GM21723 (cell line): ENCODE measurements at regions not wholly inside any gene's neighbourhood (a gene's known extent, or its start where the extent isn't known, plus 50 kb on each side); places are given as distances from the start of the nearest gene placed in this dataset.

ENCODE experiments used
- ATAC-seq: cut with Tn5 transposase; IDR thresholded peaks from one replicate; pipeline ENCODE4 v1.9.1; 2021; ENCODE audit warnings: mild to moderate bottlenecking, moderate library complexity; ENCODE audit not compliant: unreplicated experiment

DNA sequence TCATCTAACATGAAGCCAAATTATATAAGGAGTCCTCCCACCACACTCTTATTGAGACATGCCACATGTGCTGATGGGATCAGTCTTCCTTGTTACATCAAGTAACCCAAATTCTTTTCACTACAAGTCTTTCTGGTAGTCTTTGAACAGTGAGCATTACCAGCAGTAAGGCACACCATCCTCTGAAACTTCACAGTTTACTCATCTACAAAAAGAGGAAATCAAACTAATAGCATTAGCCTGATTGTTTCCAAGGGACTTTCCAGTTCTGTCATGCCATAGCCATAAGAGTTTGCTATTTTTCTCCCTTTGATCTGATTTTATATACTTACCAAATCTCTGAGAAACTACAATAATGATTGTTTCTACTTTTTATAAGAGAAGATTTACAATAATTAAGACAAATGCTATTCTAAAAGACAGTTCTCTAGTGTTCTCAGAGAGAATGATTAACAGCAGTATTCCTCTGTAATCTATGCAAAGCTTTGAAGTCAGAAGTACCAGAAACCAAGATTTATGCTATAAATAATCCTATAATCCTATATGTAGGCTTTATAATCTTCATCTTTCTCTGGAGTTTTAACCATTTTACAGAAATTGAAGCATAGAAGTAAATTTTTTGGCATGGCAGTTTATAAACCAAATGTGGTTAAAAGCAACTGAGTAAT, 166.2 kb upstream of the ACO1 start:
- peak; percentile 98 for ATAC-seq

DNA sequence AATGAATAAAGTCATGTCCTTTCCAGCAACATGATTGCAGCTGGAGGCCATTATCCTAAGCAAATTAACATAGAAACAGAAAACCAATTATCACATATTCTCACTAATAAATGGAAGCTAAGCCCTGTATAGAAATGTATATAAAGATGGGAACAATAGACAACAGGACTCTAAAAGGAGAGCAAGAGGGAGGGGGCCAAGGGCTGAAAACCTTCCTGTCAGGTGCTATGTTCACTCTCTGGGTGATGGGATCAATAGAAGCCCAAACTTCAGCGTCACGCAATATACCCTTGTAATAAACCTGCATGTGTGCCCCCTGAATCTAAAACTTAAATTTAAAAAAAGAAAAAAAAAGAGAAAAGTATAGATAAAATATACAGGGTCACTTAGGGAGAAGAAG, 163.7 kb upstream of the ACO1 start:
- ATAC-seq: no peak

DNA sequence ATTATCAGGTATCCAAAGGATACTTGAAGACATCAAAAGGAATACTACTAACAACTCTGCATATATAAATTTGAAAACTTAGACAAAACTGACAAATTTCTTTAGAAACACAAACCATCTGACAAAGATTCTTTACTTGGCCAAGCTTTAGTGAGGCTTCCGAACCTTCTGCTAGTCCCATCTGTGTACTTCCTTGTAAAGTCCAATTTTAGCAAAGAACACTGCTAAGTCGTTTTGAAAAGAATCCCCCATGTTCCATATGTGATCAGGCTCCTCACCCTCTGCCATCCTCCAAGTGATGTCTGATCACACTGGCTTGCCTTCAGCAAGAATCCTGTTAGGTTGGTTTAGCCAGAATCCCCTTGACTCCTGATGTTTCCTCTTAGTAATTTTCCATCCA, 150.0 kb upstream of the ACO1 start:
- no peak for ATAC-seq

DNA sequence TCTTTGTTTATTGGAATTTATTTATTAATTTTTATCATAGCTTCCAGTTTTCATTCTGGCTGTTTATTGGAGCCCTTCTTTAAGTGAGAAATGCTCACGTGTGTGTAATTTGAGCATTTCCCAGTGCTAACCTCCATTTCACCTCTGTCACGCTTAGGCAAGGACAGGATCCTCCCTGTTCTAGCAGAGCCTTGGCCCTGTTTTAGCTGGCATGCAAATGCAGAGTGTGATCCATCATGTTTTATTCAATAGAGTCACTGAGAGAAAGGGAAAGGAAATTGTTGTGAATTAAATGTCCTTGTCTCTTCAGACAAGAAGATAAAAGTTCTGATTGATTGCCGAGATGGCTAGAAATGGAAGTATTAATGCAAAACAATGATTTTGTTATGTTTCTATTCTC, 137.3 kb upstream of the ACO1 start:
- ATAC-seq: no peak

DNA sequence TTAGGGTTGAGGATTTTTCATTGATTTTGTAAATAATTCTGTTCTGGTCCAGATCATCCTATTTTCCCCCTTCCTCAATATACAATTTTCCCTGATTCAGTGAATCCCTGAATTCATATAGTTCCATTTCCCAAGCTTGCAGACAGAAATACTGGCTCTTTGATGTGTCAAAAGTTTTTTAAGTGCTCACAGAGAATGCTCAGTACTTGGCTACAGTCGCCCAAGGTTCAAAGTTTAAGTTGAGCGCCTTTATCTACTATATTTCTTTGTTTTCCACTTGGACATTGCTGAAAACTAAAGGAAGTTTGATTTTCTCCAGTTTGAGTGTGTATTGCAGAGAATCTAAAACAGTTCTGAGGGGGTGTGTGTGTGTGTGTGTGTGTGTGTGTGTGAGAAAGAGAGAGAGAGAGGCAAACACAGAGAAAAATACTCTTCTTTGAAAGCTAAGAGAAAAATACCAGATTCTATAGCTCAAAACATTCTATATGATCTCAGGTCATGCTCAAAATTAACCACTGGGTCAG, 136.2 kb upstream of the ACO1 start:
- no peak for ATAC-seq

DNA sequence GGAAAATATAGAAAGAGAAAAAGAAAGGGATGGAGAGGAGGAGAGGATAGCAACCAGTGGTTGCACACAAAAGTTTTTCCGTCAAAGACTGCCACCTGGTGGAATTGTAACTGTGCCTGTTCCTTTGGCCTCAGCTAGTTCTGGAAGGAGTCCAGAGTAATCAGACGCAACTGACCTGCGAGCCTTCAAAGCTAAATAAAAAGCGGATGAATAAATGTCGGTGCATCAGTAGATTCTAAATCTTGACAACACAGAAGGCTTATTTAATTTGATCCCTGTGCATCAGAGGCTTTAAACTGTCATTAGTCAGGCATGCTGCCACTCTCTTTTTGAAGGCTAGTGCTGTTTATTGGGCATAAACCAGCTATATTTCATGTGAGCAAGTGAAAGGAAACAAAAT, 132.9 kb upstream of the ACO1 start:
- peak; percentile 85 for ATAC-seq

DNA sequence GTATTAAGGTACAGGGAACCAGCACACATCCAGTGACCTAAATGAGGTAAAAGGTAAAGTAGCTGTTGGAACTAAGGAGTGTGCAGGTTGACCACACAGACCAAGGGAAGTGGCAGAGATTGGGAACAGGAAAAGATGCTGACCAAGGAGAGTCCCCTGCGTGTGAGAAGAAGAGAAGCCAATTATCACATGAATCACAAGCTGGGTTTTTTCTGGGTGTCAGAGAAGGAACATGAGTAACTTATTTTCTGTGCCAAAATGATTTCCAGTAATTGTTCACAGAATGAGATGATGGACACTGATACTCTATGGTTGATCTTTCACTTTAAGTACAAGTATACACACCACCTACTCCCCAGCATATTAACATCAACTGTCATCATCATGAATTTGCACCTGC, 130.7 kb upstream of the ACO1 start:
- ATAC-seq: no peak

DNA sequence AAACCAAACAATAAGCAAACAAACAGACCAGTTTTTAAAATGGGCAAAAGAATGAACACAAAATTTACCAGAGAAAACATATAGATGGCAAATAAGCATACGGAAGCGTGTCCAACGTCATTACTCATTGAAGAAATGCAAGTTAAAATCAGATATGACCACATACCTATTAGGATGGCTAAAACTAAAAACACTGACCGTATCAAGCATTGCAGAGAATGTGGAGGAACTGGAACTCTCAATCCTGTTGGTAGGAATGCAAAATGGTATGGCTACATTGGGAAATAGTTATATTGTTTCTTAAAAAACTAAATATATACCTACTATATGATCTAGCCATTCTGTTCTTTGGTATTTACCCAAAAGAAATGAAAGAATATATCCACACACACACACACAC, 129.4 kb upstream of the ACO1 start:
- no peak for ATAC-seq

DNA sequence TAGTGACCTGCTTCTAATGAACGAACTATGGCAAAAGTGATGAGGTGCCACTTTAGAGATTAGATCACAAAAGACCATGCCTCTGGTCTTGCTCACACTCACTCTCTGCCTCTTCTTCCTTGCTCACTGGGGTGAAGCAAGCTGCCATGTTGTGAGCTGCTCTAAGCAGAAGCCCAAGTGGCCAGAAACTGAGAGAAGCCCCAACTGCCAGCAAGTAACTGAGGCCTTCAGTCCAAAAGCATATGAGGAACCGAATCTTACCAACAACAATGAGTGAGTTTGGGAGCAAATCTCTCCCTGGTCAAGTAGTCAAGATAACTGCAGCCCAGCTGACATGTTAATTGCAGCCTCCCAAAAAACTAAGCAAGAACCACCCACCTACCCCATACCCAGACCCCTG, 126.0 kb upstream of the ACO1 start:
- no peak for ATAC-seq

DNA sequence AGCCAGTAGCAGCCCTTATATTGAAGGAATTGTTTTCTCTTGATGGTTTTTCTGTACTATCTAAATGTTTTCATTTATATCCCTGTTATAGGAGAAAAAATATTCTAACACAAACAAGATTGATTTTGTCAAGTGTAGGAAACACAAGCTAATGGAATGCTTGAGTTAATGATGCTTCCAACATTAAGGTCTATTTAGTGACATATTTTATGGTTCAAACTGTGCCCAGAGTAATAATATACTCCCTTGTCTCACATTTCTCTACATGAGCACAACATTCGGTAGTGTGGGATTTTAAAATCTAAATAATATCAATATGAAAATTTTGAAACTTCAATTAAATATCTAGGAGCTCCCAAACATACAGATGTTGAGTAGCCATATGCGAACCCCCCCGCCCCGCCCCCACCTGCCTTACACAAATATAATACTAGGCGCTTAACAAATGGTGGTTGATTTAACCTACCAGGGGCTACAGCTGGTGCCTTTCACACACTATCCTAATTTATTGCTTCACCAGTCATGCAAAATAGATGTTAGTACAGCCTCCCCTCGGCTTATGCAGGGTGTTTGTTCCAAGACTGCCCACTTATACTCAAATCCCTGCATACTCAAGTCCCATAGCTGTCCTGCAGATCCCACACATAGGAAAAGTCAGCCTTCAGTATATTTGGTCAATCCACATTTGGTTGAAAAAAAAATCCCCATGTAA, 124.1 kb upstream of the ACO1 start:
- no peak for ATAC-seq

DNA sequence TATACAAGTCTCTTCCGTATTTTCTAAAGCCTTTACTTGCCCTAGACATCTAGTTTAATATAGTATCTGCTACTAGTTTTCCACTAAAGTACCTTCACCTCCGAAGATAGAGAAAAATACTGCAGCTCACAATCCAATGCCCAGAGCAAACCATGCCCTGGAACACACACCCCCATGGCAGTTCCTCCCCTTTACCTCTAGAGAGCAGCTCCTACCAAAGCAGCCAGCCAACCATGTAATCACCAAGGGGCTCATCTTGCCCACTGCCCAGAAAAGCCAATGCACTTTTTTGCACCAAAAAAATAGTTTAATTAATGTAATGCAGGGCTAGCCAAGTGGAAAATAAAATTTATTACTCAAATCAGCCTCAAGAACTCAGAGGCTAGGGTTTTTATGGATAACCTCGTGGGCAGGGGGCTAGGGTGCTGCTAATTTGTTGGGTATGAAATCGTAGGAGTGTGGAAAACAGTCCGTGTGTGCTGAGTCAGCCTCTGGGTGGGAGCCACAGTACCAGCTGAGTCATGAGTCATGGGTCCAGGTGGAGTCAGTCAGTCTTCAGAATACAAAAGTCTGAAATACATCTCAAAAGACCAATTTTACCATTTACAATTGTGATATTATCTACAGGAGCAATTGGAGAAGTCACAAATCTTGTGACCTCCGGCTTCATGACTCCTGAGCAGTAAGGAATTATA, 120.1 kb upstream of the ACO1 start:
- ATAC-seq: no peak

DNA sequence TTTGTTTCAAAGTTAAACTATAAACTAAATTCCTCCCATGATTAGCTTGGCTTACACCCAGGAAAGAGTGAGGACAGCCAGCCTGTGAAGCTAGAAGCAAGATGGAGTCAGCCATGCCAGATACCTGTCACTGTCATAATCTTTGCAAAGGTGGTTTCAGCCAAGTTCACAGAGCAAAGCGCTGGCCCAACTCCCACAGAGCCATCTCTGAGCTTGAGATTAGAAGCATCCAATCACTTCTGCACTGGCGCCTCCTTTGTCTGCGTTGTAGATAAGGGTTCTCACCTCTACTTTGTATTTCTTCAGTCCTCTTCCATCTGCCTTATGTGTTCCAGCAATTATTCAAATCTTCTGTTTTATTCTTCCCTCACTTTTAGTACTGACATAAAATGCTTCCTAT, 119.4 kb upstream of the ACO1 start:
- ATAC-seq: no peak

DNA sequence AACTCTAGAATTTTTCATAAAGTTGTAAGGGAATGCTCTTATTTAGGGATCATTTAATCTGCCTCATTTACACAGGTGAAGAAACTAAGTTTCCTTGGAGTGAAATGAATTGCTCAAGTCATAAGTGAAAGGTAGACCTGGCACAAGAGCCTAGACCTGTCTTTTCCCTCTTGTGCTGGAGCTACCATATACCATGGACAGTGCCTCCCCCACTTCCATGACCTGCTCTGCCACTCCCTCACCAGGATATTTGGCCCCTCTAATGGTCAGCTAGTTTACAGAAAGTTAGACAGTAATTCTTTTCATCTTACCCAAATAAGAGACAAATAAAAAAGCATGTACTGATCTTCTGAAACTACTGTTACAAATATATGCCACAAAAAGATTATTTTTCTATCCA, 105.5 kb upstream of the ACO1 start:
- ATAC-seq: no peak

DNA sequence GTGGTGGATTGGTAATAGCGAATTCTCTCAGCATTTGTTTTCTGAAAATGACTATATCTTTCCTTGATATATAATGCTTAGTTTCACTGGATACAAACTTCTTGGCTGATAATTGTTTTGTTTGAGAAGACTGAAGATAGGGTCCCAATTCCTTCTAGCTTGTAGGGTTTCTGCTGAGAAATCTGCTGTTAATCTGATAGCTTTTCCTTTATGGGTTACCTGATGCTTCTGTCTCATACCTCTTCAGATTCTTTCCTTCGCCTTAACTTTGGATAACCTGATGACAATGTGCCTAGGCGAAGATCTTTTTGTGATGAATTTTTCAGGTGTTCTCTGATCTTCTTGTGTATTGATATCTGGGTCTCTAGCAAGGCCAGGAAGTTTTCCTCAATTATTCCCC, 94.7 kb upstream of the ACO1 start:
- no peak for ATAC-seq

DNA sequence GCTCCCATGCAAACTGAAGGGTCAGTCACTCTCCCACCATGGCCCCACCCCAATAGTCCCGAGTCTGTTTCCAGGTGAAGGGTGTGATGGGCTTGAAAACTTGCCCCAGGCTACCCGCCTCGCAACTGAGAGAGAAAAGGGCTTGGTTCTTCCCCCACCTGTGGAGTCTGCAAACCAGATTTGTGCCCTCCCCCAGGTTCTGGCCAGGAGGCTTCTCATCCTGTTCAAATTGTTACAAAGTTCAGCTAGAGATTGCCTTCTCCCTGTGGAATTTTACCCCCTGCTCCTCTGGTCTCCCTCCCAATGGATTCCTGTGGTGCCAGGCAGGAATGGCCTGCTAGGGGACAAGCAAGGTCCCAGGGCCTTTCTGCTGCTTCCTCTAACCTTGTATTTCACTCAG, 93.1 kb upstream of the ACO1 start:
- no peak for ATAC-seq

DNA sequence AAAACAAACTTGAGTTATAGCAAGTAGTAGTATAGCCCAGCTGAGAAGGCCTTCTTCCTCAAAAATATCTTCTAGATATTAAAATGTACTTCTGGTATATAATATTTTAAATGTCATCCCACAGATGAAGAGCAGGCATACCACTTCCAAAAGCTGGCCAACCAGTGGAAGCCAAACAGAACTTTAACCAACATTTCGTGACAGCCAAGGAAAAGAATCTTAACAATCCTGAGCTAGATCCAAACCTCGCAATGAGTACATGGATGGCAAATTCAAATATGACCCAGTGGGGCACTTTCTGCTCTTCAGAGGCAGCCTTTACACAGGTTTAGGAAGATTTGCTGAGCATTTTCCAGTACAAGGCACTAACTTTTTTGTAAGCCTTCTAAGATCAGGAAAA, 91.8 kb upstream of the ACO1 start:
- no peak for ATAC-seq

DNA sequence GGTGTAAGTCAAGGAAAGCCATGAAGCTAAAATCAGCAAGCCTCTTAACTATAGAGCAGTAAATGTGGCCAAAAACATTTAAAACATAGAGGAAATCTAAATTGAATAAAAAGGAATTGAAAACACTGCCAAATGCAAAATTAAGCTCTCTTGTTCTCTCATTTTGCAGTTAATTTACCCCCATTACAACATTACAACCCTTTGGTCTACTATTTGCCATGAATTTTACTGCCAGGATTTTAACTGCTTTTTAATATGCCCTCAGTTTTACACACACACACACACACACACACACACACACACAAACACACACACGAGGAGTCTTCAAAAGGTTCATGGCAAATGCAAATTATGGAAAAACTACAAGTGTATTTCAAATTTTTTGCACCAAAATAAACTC, 91.4 kb upstream of the ACO1 start:
- no peak for ATAC-seq

DNA sequence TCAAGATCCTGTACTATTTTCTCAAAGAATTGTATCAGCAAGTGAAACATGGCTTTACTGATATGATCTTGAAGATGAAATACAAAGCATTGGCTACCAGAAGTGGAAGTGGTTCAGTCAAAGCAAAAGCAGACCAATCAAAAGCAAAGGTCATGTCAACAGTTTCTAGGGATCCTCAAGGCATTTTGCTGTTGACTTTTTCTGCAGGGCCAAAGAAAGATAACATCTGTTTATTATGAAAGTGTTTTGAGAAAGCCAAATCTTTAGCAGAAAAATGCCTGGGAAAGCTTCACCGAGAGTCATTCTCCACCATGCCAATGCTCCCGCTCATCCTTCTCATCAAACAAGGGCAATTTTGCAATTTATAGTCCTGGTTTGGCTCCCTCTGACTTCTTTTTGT, 90.3 kb upstream of the ACO1 start:
- no peak for ATAC-seq

DNA sequence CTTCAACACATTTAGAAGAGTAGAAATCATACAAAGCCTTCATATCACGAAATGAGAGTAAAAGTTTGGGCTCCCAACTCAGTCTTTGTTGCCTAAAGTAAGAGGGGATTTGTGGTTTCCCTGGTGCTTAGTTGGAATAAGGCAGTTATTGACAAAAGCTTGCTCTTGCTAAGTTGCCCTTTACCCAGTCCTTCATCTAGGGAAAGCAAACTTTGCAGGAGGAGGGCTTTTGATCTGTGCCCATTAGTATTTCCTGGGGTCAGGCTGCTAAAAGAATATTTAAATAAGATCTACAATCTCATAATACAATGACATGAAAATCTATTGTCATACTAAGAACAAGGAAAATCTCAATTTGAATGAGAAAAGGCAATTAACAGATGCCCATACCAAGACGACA, 84.1 kb upstream of the ACO1 start:
- ATAC-seq: no peak

DNA sequence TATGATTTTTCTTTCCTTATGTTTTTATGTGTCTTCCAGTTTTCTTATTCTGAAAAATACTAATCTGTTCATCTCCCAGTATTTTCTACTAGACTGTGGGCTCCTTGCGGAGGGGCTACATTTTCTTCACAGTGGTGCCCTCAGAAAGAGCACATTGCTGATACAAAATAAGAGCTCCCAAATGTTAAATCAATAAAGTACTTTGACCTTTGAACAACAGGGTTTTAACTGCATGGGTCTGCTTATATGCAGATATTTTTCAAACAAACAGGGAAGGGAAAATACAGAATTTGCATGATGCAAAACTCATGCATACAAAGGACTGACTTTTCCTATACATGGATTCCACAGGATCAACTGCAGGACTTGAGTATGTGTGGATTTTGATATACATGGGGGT, 79.9 kb upstream of the ACO1 start:
- no peak for ATAC-seq

DNA sequence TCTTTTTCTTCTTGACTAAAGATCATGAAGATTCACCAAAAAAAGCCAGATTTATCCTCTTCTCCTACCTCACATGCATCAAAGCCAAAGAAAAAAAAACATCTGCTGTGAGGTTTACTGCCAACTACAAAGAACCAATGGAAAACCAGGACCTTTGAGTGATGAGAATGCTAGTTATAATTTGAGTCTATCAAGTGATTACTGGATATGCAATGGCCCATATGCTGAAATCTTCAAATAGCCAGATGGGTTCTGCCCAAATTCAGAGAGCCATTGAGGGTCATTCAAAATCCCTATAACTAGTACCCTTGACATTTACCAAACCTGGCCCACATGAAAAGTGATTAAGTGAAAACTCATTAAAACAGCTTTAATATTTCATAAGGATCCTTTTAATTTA, 78.4 kb upstream of the ACO1 start:
- ATAC-seq: no peak

DNA sequence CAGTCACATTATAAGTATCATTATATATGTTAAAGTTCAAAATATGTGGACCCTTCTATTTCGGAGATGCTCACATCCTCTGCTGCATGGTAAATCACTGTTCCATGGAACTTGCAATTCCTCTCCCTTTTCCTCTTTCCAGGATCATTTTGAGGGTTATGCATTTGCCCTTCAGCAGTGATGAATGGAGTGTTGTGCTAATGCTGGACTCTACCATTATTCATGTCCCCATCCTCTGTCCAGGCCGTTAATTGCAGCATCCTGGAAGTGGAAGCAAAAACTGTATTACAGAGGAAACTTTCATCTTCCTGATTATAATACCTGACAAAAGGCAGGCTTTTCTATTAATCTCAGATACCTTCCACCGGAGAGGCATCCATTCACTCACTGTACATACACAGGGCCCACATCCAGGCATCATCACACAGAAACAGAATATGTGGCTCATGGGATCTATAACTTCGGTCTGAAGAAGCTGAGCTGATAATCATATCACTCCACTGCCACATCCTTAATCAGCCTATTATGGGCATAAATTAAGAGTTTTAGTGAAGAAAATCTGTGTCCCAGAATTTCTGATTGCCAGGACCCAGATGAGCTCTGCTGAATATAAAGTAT, 65.0 kb upstream of the ACO1 start:
- no peak for ATAC-seq
